ENCODE measurements at regions not wholly inside any gene's neighbourhood (a gene's known extent, or its start where the extent isn't known, plus 50 kb on each side); places are given as distances from the start of the nearest gene placed in this dataset.

DNA sequence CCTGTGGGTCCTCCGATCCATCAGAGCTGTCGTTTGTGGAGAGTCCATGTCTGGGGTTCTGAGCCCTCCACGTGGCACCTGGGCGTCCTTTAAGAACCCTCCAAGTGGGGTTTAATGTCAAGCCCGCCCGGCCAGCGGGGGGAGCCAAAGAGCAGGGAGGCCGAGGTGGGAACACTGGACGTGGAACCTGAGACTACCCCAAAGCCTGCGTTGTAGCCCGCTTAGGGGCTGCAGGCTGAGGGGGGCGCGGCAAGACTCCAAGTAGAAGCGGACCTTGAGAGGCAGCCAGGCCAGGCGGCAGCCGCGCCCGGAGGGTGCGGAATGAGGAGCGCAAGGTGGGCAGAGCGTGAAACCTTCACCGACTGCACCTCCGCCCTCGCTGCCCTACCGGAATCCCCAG, 126.2 kb upstream of the ATP10A start:
- TF ChIP-seq POLR2A (IDR thresholded peaks at IDR 0.05), result no peak
- TF ChIP-seq, protein P1, sequence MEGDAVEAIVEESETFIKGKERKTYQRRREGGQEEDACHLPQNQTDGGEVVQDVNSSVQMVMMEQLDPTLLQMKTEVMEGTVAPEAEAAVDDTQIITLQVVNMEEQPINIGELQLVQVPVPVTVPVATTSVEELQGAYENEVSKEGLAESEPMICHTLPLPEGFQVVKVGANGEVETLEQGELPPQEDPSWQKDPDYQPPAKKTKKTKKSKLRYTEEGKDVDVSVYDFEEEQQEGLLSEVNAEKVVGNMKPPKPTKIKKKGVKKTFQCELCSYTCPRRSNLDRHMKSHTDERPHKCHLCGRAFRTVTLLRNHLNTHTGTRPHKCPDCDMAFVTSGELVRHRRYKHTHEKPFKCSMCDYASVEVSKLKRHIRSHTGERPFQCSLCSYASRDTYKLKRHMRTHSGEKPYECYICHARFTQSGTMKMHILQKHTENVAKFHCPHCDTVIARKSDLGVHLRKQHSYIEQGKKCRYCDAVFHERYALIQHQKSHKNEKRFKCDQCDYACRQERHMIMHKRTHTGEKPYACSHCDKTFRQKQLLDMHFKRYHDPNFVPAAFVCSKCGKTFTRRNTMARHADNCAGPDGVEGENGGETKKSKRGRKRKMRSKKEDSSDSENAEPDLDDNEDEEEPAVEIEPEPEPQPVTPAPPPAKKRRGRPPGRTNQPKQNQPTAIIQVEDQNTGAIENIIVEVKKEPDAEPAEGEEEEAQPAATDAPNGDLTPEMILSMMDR (IDR thresholded peaks at IDR 0.05), result no peak
- no peak for TF ChIP-seq POLR2AphosphoS5 (IDR thresholded peaks at IDR 0.05)

Measured in prostate gland (tissue), 2 donors.